GM12892 (cell line): ENCODE measurements at regions not wholly inside any gene's neighbourhood (a gene's known extent, or its start where the extent isn't known, plus 50 kb on each side); places are given as distances from the start of the nearest gene placed in this dataset.

Source experiments
- POLR2A ChIP-seq: IDR thresholded peaks from 2 replicates; pipeline ENCODE4 v1.6.1; 2011; ENCODE audit warnings: low read depth, low read length, control low read depth
- POLR2AphosphoS5 ChIP-seq: IDR thresholded peaks from 2 replicates; pipeline ENCODE4 v1.6.1; 2011; ENCODE audit warnings: low read depth, low read length, control low read depth

- no peak for TF ChIP-seq POLR2AphosphoS5
- no peak for TF ChIP-seq POLR2A
Observed at GRCh38 chr6:133814238-133814637, 74.7 kb upstream of the TCF21 start.
